Esophagus squamous epithelium (tissue), 5 donors: ENCODE measurements at regions not wholly inside any gene's neighbourhood (a gene's known extent, or its start where the extent isn't known, plus 50 kb on each side); places are given as distances from the start of the nearest gene placed in this dataset.

Source experiments
- DNase-seq: peaks from one replicate; lab custom pipeline; 2025; lab: John Stamatoyannopoulos, UW
- H3K27ac ChIP-seq, 4 donors: fragments of 200-600 bp; sonication (generic); one replicate each; pipeline ENCODE4 v1.5.1; 2016 to 2019; ENCODE audit warnings: mild to moderate bottlenecking in 1 of 4
- H3K27me3 ChIP-seq, 4 donors: fragments of 200-600 bp; sonication (generic); 1 replicate in 3 of 4; 2 replicates in 1 of 4; pipeline versions ENCODE4 v1.5.1 to v1.6.0; 2017 to 2021; ENCODE audit warnings: antibody characterized with exemption in 1 of 4
- H3K36me3 ChIP-seq, 3 donors: fragments of 200-600 bp; sonication (generic); one replicate each; pipeline ENCODE4 v1.5.1; 2016 to 2019
- H3K4me1 ChIP-seq, 3 donors: fragments of 200-600 bp; sonication (generic); one replicate each; pipeline ENCODE4 v1.5.1; 2017 to 2019
- H3K4me3 ChIP-seq, 4 donors: fragments of 200-600 bp; sonication (generic); 1 replicate in 3 of 4; 2 replicates in 1 of 4; pipeline ENCODE4 v1.5.1; 2016 to 2019; ENCODE audit warnings: mild to moderate bottlenecking in 2 of 4, moderate library complexity in 1 of 4
- H3K9me3 ChIP-seq, 3 donors: fragments of 200-600 bp; sonication (generic); one replicate each; pipeline ENCODE4 v1.5.1; 2016 to 2019
- POLR2A ChIP-seq, 4 donors: fragments of 450-650 bp; IDR thresholded peaks; one replicate each; pipeline ENCODE4 v1.6.1; 2017; ENCODE audit warnings: antibody characterized with exemption in 4 of 4, mild to moderate bottlenecking in 4 of 4, moderate library complexity in 3 of 4
- WGBS, 2 donors: methylation state at CpG; one replicate each; pipeline ENCODE4 v1.1.5; 2018; 5-methylcytosine and 5-hydroxymethylcytosine counted together
- intact Hi-C: fragments of 100-400 bp; cut with DNase I; formaldehyde crosslinking; loops from one replicate; pipeline ENCODE4 v1.15.0; 2022
- TF ChIP-seq, protein P1 (sequence below), 6 experiments: fragments of 450-650 bp in 4 of 6; fragments of 200-600 bp in 2 of 6; sonication (generic) in 2 of 6; IDR thresholded peaks; one replicate each; pipeline ENCODE4 v1.5.1; 2016 to 2019; ENCODE audit warnings: antibody characterized with exemption in 6 of 6, mild to moderate bottlenecking in 4 of 6, moderate library complexity in 4 of 6
- donor health status: DM: yes; HTN: yes; CAD: no.

DNA sequence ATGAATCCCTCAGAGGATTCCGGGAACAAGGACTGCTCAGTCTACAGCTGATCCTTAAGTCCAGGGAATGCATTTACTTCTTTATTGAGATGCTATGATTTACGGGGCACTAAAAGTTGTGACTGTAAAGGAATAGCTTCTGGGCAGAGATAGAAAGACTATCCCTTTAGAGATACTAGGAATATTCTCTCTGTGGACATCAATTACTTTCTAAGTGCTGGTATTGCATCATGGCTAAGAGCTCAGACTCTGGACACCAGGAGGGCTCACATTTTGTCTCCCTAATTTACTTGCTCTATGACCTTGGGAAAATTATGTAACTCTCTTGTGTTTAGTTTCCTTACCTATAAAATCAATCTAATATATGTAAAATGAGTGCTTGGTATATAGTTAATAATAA is 131.4 kb downstream of the AKAIN1 start:
- no peak overlapping the region for H3K27ac ChIP-seq
- no peaks in the 10 kb centered on the region for H3K27me3 ChIP-seq
- TF ChIP-seq POLR2A (IDR thresholded peaks at IDR 0.05), result no peak
- TF ChIP-seq, protein P1, sequence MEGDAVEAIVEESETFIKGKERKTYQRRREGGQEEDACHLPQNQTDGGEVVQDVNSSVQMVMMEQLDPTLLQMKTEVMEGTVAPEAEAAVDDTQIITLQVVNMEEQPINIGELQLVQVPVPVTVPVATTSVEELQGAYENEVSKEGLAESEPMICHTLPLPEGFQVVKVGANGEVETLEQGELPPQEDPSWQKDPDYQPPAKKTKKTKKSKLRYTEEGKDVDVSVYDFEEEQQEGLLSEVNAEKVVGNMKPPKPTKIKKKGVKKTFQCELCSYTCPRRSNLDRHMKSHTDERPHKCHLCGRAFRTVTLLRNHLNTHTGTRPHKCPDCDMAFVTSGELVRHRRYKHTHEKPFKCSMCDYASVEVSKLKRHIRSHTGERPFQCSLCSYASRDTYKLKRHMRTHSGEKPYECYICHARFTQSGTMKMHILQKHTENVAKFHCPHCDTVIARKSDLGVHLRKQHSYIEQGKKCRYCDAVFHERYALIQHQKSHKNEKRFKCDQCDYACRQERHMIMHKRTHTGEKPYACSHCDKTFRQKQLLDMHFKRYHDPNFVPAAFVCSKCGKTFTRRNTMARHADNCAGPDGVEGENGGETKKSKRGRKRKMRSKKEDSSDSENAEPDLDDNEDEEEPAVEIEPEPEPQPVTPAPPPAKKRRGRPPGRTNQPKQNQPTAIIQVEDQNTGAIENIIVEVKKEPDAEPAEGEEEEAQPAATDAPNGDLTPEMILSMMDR (IDR thresholded peaks at IDR 0.05), result no peak
- H3K36me3 ChIP-seq, result no peaks in the 10 kb centered on the region
- no peak for DNase-seq
- no peaks in the 10 kb centered on the region for H3K4me1 ChIP-seq
- WGBS, 2 donors, result 81 to 86% methylated on average over 2 of the region's 2 CpGs
- intact Hi-C loops, result no loop called here
- H3K4me3 ChIP-seq, result no peak overlapping the region
- no peaks in the 10 kb centered on the region for H3K9me3 ChIP-seq

DNA sequence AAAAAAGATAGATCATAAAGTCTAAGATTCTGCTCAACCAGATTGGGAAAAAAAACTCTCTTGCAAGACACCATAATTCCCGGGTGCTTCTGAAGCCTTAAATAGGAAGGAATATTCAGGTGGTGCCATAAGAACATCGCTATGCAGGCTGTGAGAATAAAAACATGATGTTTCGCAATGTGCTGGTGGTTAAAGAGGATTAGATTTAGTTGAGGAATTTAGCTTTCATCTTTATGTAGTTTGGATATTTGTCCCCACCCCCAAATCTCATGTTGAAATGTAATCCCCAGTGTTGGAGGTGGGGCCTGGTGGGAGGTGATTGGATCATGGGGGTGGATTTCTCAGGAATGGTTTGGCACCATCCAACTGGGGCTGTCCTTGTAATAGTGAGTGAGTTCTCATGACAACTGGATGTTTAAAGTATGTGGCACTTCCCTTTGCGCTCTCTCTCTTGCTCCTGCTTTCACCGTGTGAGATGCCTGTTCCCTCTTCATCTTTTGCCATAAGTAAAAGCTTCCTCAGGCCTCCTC is 132.2 kb downstream of the AKAIN1 start:
- 74 to 78% methylated on average over 5 of the region's 5 CpGs for WGBS, 2 donors
- Histone ChIP-seq H3K4me3 (no peak overlapping the region), H3K9me3 (no peaks in the 10 kb centered on the region), H3K27ac (no peak overlapping the region), H3K36me3 (no peaks in the 10 kb centered on the region), H3K27me3 (no peaks in the 10 kb centered on the region), H3K4me1 (no peaks in the 10 kb centered on the region)
- no peak for DNase-seq
- TF ChIP-seq, protein P1 (IDR thresholded peaks at IDR 0.05), result no peak
- no peak for TF ChIP-seq POLR2A (IDR thresholded peaks at IDR 0.05)
- intact Hi-C loops, result no loop called here

- TF ChIP-seq, protein P1 (IDR thresholded peaks at IDR 0.05), result no peak
- no peak for TF ChIP-seq POLR2A (IDR thresholded peaks at IDR 0.05)
- Histone ChIP-seq H3K4me1 (no peaks in the 10 kb centered on the region), H3K9me3 (no peaks in the 10 kb centered on the region), H3K27ac (no peak overlapping the region), H3K36me3 (no peaks in the 10 kb centered on the region), H3K4me3 (no peak overlapping the region), H3K27me3 (no peaks in the 10 kb centered on the region)
- WGBS, 2 donors, result 65 to 68% methylated on average over 2 of the region's 2 CpGs
- DNase-seq, result no peak
- intact Hi-C loops, result no loop called here
Observed at GRCh38 chr18:5061785-5062184, 135.3 kb downstream of the AKAIN1 start.

DNA sequence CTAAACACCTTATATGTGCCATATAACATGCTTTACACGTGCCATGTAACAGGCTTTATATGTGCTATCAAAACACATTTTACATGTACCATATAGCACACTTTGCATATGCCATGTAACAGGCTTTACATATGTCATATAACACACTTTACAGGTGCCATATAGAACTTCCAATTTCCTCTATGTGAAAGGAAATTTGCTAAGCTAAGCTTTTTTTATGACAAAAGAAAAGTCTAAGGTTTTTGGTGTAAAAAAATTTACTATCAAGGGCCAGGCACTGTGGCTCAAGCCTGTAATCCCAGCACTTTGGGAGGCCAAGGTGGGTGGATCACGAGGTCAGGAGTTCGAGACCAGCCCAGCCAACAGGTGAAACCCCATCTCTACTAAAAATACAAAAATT is 136.5 kb downstream of the AKAIN1 start:
- Histone ChIP-seq H3K4me1 (no peaks in the 10 kb centered on the region), H3K36me3 (no peaks in the 10 kb centered on the region), H3K9me3 (no peaks in the 10 kb centered on the region), H3K27me3 (no peaks in the 10 kb centered on the region), H3K27ac (no peak overlapping the region), H3K4me3 (no peak overlapping the region)
- no peak for DNase-seq
- TF ChIP-seq, protein P1 (IDR thresholded peaks at IDR 0.05), result no peak
- no peak for TF ChIP-seq POLR2A (IDR thresholded peaks at IDR 0.05)
- 85 to 87% methylated on average over 2 to 3 of the region's 3 CpGs for WGBS, 2 donors
- intact Hi-C loops, result no loop called here

GRCh38 chr18:5059696-5060032 is 137.4 kb downstream of the AKAIN1 start:
- intact Hi-C loops, result loop anchor here (10.0 kb wide), 1 partner anchor 955 kb away; no protein-coding TSS in a partner anchor
- Histone ChIP-seq H3K27ac (no peak overlapping the region), H3K36me3 (no peaks in the 10 kb centered on the region), H3K4me3 (no peak overlapping the region), H3K4me1 (no peaks in the 10 kb centered on the region), H3K27me3 (no peaks in the 10 kb centered on the region), H3K9me3 (no peaks in the 10 kb centered on the region)
- WGBS, 2 donors, result 31 to 74% methylated on average over 2 of the region's 2 CpGs
- DNase-seq, result no peak
- TF ChIP-seq, protein P1 (IDR thresholded peaks at IDR 0.05), result no peak
- no peak for TF ChIP-seq POLR2A (IDR thresholded peaks at IDR 0.05)
